Breast epithelium (tissue), 3 donors: ENCODE measurements at regions not wholly inside any gene's neighbourhood (a gene's known extent, or its start where the extent isn't known, plus 50 kb on each side); places are given as distances from the start of the nearest gene placed in this dataset.

ENCODE experiments used
- CTCF ChIP-seq, 3 donors: fragments of 450-650 bp; IDR thresholded peaks; one replicate each; pipeline ENCODE4 v1.5.1; 2016 to 2017; ENCODE audit warnings: antibody characterized with exemption in 3 of 3, mild to moderate bottlenecking in 3 of 3, moderate library complexity in 3 of 3
- POLR2A ChIP-seq: fragments of 450-650 bp; IDR thresholded peaks from one replicate; pipeline ENCODE4 v1.6.1; 2016; ENCODE audit warnings: antibody characterized with exemption, mild to moderate bottlenecking, moderate library complexity

- no peak for TF ChIP-seq CTCF (IDR thresholded peaks at IDR 0.05)
- no peak for TF ChIP-seq POLR2A
Measured at GRCh38 chr5:40318395-40318794, 361.3 kb upstream of the PTGER4 start.
